OCI-LY3 (cell line): ENCODE measurements at regions not wholly inside any gene's neighbourhood (a gene's known extent, or its start where the extent isn't known, plus 50 kb on each side); places are given as distances from the start of the nearest gene placed in this dataset.

Source experiments
- H2AFZ ChIP-seq: fragments of 200-600, 300-600 bp; shearing (Covaris generic); 2 replicates; pipeline ENCODE4 v1.6.0; 2014; ENCODE audit warnings: antibody characterized with exemption, low read depth, low read length
- H3K27ac ChIP-seq: fragments of 200-600, 300-600 bp; sonication (generic); 2 replicates; pipeline ENCODE4 v1.5.1; 2014; ENCODE audit warnings: mild to moderate bottlenecking, low read length, moderate library complexity, mixed read lengths
- H3K27me3 ChIP-seq: fragments of 200-600, 300-600 bp; sonication (generic); 2 replicates; pipeline ENCODE4 v1.6.1; 2014; ENCODE audit warnings: low read depth, low read length, mixed read lengths
- H3K36me3 ChIP-seq: fragments of 200-600, 300-600 bp; sonication (generic); replicated peaks from 2 replicates; pipeline ENCODE3; 2014; ENCODE audit warnings: low read depth, low read length, mixed read lengths
- H3K4me1 ChIP-seq: fragments of 300-600, 200-600 bp; sonication (generic); 2 replicates; pipeline ENCODE4 v1.6.1; 2014; ENCODE audit warnings: low read length, mixed read lengths
- H3K4me2 ChIP-seq: fragments of 200-600, 300-600 bp; sonication (generic); 2 replicates; pipeline ENCODE4 v1.6.1; 2014; ENCODE audit warnings: low read length, mixed read lengths
- H3K4me3 ChIP-seq: fragments of 300-600, 200-600 bp; sonication (generic); 2 replicates; pipeline ENCODE4 v1.5.1; 2014; ENCODE audit warnings: antibody characterized with exemption, mild to moderate bottlenecking, low read length, moderate library complexity
- H3K79me2 ChIP-seq: fragments of 300-600, 200-600 bp; shearing (Covaris generic); 2 replicates; pipeline ENCODE4 v1.6.1; 2014; ENCODE audit warnings: mild to moderate bottlenecking, low read length, mixed read lengths
- H3K9ac ChIP-seq: fragments of 300-600, 200-600 bp; shearing (Covaris generic); 2 replicates; pipeline ENCODE4 v1.6.0; 2014; ENCODE audit warnings: mild to moderate bottlenecking, low read length, moderate library complexity
- H3K9me3 ChIP-seq: fragments of 200-600, 300-600 bp; shearing (Covaris generic); 2 replicates; pipeline ENCODE4 v1.6.1; 2014; ENCODE audit warnings: low read length, mixed read lengths; ENCODE audit not compliant: insufficient read depth
- H4K20me1 ChIP-seq: fragments of 200-600, 300-600 bp; sonication (generic); 2 replicates; pipeline ENCODE4 v1.6.1; 2016; ENCODE audit warnings: low read length, mixed read lengths; ENCODE audit not compliant: insufficient read depth
- CTCF ChIP-seq: fragments of 200-600, 300-600 bp; sonication (generic); IDR thresholded peaks from 2 replicates; pipeline ENCODE4 v1.5.1; 2014; ENCODE audit warnings: antibody characterized with exemption, low read length, low read depth
- EZH2phosphoT487 ChIP-seq: fragments of 200-600 bp; shearing (Covaris generic); IDR thresholded peaks from 2 replicates; pipeline ENCODE4 v1.6.1; 2018; ENCODE audit warnings: antibody characterized with exemption, mixed run types, low read depth

GRCh38 chr10:125578658-125579315 lies 104.2 kb downstream of the TEX36 start:
- Histone ChIP-seq H3K79me2 (no peaks in the 10 kb centered on the region), H3K4me1 (no peaks in the 10 kb centered on the region)

GRCh38 chr10:125575843-125576242 lies 107.1 kb downstream of the TEX36 start:
- Histone ChIP-seq H3K36me3 (no peaks in the 10 kb centered on the region), H3K27ac (no peak overlapping the region), H4K20me1 (no peaks in the 10 kb centered on the region), H3K27me3 (no peaks in the 10 kb centered on the region), H3K9me3 (no peaks in the 10 kb centered on the region), H2AFZ (no peak overlapping the region), H3K4me2 (no peak overlapping the region), H3K9ac (no peak overlapping the region), H3K79me2 (no peaks in the 10 kb centered on the region), H3K4me1 (no peaks in the 10 kb centered on the region), H3K4me3 (no peak overlapping the region)
- TF ChIP-seq EZH2phosphoT487, result no peak
- no peak for TF ChIP-seq CTCF

More at GRCh38 chr10:125578658-125579315, 104.2 kb downstream of the TEX36 start:
- no peaks in the 10 kb centered on the region for H3K9me3 ChIP-seq
- H3K27me3 ChIP-seq, result no peaks in the 10 kb centered on the region
- TF ChIP-seq EZH2phosphoT487 (no peak), CTCF (no peak)
- no peak overlapping the region for H3K9ac ChIP-seq
- no peaks in the 10 kb centered on the region for H4K20me1 ChIP-seq
- no peak overlapping the region for H3K4me3 ChIP-seq
- H3K4me2 ChIP-seq, result no peak overlapping the region
- no peak overlapping the region for H3K27ac ChIP-seq
- H2AFZ ChIP-seq, result no peak overlapping the region
- no peaks in the 10 kb centered on the region for H3K36me3 ChIP-seq

GRCh38 chr10:125568156-125568555 lies 114.8 kb downstream of the TEX36 start:
- Histone ChIP-seq H3K4me1 (no peaks in the 10 kb centered on the region), H3K4me2 (no peak overlapping the region), H2AFZ (no peak overlapping the region), H3K9me3 (no peaks in the 10 kb centered on the region), H3K36me3 (no peaks in the 10 kb centered on the region), H3K27ac (no peak overlapping the region), H3K27me3 (no peaks in the 10 kb centered on the region), H3K4me3 (no peak overlapping the region), H4K20me1 (no peaks in the 10 kb centered on the region), H3K9ac (no peak overlapping the region), H3K79me2 (no peaks in the 10 kb centered on the region)
- no peak for TF ChIP-seq EZH2phosphoT487
- no peak for TF ChIP-seq CTCF

- no peaks in the 10 kb centered on the region for H3K27me3 ChIP-seq
- H2AFZ ChIP-seq, result no peak overlapping the region
- H3K4me2 ChIP-seq, result no peak overlapping the region
- TF ChIP-seq CTCF, result no peak
- no peak for TF ChIP-seq EZH2phosphoT487
- H3K79me2 ChIP-seq, result no peaks in the 10 kb centered on the region
- H4K20me1 ChIP-seq, result no peaks in the 10 kb centered on the region
- H3K9me3 ChIP-seq, result no peaks in the 10 kb centered on the region
- no peak overlapping the region for H3K27ac ChIP-seq
- H3K4me1 ChIP-seq, result no peaks in the 10 kb centered on the region
- no peak overlapping the region for H3K4me3 ChIP-seq
- H3K36me3 ChIP-seq, result no peaks in the 10 kb centered on the region
- H3K9ac ChIP-seq, result no peak overlapping the region
These were observed 115.4 kb downstream of the TEX36 start for GRCh38 chr10:125567529-125567928.
